ENCODE measurements at regions not wholly inside any gene's neighbourhood (a gene's known extent, or its start where the extent isn't known, plus 50 kb on each side); places are given as distances from the start of the nearest gene placed in this dataset.

DNA sequence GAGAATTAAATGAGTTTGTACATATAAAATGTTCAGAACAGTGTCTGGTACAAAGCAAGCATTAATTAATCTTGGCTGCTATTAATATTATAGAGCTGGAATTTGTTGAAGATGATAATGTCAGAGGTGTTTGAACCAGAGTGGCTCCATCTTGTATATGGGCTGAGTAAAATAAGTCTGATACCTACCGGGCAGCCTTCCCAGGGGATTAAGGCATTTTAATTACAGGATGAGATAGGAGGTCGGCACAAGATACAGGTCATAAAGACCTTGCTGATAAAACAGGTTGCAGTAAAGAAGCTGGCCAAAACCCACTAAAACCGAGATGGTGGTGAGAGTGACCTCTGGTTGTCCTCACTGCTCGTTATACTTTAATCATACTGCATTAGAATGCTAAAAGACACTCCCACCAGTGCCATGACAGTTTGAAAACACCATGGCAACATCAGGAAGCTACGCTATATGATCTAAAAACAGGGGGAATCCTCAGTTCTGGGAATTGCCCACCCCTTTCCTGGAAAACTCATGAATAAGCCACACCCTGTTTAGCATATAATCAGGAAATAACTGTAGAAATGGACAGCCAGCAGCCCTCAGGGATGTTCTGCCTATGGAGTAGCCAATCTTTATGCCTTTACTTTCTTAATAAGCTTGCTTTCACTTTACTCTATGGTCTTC, 90.2 kb downstream of the PLK2 start:
- no peak overlapping the region for H3K27ac Mint-ChIP-seq
- no peaks in the 10 kb centered on the region for H3K4me1 Mint-ChIP-seq
- Histone ChIP-seq H3K4me1 (ENCODE audit: control insufficient read depth in 2 of 2, insufficient read depth in 2 of 2, low read length in 2 of 2) (no peaks in the 10 kb centered on the region), H3K27me3 (ENCODE audit: control insufficient read depth in 2 of 2, insufficient read depth in 2 of 2, low read length in 2 of 2) (no peaks in the 10 kb centered on the region), H3K4me3 (ENCODE audit: low read length) (no peak overlapping the region), H3K9me3 (ENCODE audit: control insufficient read depth in 2 of 3, low read length in 3 of 3) (no peaks in the 10 kb centered on the region), H3K36me3 (ENCODE audit: control insufficient read depth in 2 of 3, insufficient read depth in 3 of 3, low read length in 3 of 3) (no peaks in the 10 kb centered on the region), H3K27ac (ENCODE audit: low read depth, low read length) (no peak overlapping the region)
- H3K27me3 Mint-ChIP-seq: peaks cover 0 to 17% (median 0%) of the 10 kb centered on the region in 5 donors
- no peak overlapping the region for H3K4me3 Mint-ChIP-seq
- intact Hi-C loops (cut with micrococcal nuclease): no loop called here
- DNase-seq: no peak
- ChIA-PET POLR2A (no interaction called here), CTCF (no interaction called here)
- H3K9me3 Mint-ChIP-seq: peaks cover 0 to 16% (median 0%) of the 10 kb centered on the region in 11 donors
- no peak for ATAC-seq
- H3K36me3 Mint-ChIP-seq: no peaks in the 10 kb centered on the region

DNA sequence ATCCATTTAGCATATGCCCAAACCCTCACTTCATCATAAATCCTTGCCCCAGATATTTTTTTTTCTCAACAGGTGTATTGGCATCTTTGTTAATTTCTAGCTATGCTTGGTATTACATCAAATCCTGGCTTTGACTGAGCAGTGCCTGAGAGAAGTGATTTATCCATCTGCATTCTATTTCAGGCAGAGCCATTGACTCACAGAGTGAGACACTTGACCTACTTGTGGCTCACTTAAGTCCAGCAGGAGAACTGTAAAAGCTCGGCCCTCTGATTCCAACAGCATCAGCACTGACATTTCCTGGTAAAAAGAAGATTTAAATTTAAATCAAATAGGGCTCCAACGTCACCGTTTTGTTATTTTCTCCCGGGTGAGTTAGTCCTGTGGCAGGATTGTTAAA, 93.4 kb downstream of the PLK2 start:
- no peaks in the 10 kb centered on the region for H3K9me3 ChIP-seq (ENCODE audit: control insufficient read depth in 2 of 3, low read length in 3 of 3)
- H3K36me3 ChIP-seq (ENCODE audit: control insufficient read depth in 2 of 3, insufficient read depth in 3 of 3, low read length in 3 of 3): no peaks in the 10 kb centered on the region
- no peak overlapping the region for H3K27ac Mint-ChIP-seq
- no peak for DNase-seq
- no peaks in the 10 kb centered on the region for H3K27me3 ChIP-seq (ENCODE audit: control insufficient read depth in 2 of 2, insufficient read depth in 2 of 2, low read length in 2 of 2)
- intact Hi-C loops (cut with micrococcal nuclease): no loop called here
- no peak overlapping the region for H3K4me3 Mint-ChIP-seq
- H3K4me1 Mint-ChIP-seq: no peaks in the 10 kb centered on the region
- no peak overlapping the region for H3K4me3 ChIP-seq (ENCODE audit: low read length)
- no peak for ATAC-seq
- peaks cover 0 to 17% (median 0%) of the 10 kb centered on the region in 5 donors for H3K27me3 Mint-ChIP-seq
- H3K4me1 ChIP-seq (ENCODE audit: control insufficient read depth in 2 of 2, insufficient read depth in 2 of 2, low read length in 2 of 2): no peaks in the 10 kb centered on the region
- no peaks in the 10 kb centered on the region for H3K36me3 Mint-ChIP-seq
- ChIA-PET POLR2A (no interaction called here), CTCF (no interaction called here)
- H3K27ac ChIP-seq (ENCODE audit: low read depth, low read length): no peak overlapping the region
- H3K9me3 Mint-ChIP-seq: peaks cover 0 to 10% (median 0%) of the 10 kb centered on the region in 11 donors

- ATAC-seq (no peak), DNase-seq (no peak)
- Mint-ChIP-seq H3K27me3 (peaks cover 0 to 17% (median 0%) of the 10 kb centered on the region in 5 donors), H3K4me1 (no peaks in the 10 kb centered on the region), H3K36me3 (no peaks in the 10 kb centered on the region), H3K9me3 (peaks cover 0 to 6% (median 0%) of the 10 kb centered on the region in 11 donors), H3K4me3 (no peak overlapping the region), H3K27ac (no peak overlapping the region)
- H3K36me3 ChIP-seq (ENCODE audit: control insufficient read depth in 2 of 3, insufficient read depth in 3 of 3, low read length in 3 of 3): no peaks in the 10 kb centered on the region
- ChIA-PET CTCF (no interaction called here), POLR2A (no interaction called here)
- H3K27me3 ChIP-seq (ENCODE audit: control insufficient read depth in 2 of 2, insufficient read depth in 2 of 2, low read length in 2 of 2): no peaks in the 10 kb centered on the region
- H3K4me3 ChIP-seq (ENCODE audit: low read length): no peak overlapping the region
- intact Hi-C loops (cut with micrococcal nuclease): no loop called here
- no peaks in the 10 kb centered on the region for H3K9me3 ChIP-seq (ENCODE audit: control insufficient read depth in 2 of 3, low read length in 3 of 3)
- H3K4me1 ChIP-seq (ENCODE audit: control insufficient read depth in 2 of 2, insufficient read depth in 2 of 2, low read length in 2 of 2): no peaks in the 10 kb centered on the region
- H3K27ac ChIP-seq (ENCODE audit: low read depth, low read length): no peak overlapping the region
Measured at GRCh38 chr5:58365791-58366190, 94.1 kb downstream of the PLK2 start.

DNA sequence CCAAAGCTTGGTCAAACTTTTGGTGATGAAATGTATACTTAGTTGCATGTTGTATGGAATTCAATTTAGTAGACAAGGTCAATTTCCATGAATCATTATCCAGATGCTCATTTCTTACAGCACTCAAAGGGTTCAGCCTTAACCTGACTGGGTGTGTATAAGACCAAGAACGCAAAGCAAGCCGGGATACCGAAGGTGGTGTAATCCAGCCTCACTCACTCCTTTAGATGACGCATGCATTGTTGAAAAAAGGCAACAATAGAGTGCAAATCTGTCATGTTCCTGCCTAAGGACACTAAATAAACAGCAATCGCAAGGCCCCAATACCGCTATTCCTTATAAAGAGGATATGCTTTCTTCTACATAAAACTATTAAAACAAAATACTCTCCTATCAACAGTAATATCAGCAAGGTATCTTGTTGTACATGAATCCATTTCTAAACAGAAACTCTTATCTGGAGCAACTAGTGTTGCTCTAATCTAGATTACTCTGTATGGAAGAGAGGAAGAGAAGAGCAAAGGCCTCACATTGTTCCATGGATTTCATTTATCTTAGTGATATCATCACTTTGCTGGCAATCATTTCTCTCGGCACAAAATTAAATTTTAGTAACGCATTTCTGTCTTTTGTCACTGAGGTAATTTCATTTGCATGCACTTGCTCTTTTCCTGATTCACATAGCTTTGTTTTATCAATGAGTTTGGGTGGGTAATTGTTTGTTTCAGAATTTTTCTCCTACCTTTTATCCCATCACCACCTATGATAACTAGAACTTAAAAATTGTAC, 96.2 kb downstream of the PLK2 start:
- peaks cover 0 to 20% (median 3%) of the 10 kb centered on the region in 5 donors for H3K27me3 Mint-ChIP-seq
- no peak overlapping the region for H3K27ac Mint-ChIP-seq
- H3K9me3 ChIP-seq (ENCODE audit: control insufficient read depth in 2 of 3, low read length in 3 of 3): no peaks in the 10 kb centered on the region
- H3K4me1 ChIP-seq (ENCODE audit: control insufficient read depth in 2 of 2, insufficient read depth in 2 of 2, low read length in 2 of 2): no peaks in the 10 kb centered on the region
- H3K36me3 Mint-ChIP-seq: no peaks in the 10 kb centered on the region
- H3K9me3 Mint-ChIP-seq: peaks cover 0 to 4% (median 0%) of the 10 kb centered on the region in 11 donors
- DNase-seq (no peak), ATAC-seq (no peak)
- ChIA-PET POLR2A (no interaction called here), CTCF (no interaction called here)
- H3K4me1 Mint-ChIP-seq: no peaks in the 10 kb centered on the region
- H3K27me3 ChIP-seq (ENCODE audit: control insufficient read depth in 2 of 2, insufficient read depth in 2 of 2, low read length in 2 of 2): no peaks in the 10 kb centered on the region
- H3K4me3 ChIP-seq (ENCODE audit: low read length): no peak overlapping the region
- H3K4me3 Mint-ChIP-seq: no peak overlapping the region
- intact Hi-C loops (cut with micrococcal nuclease): no loop called here
- H3K27ac ChIP-seq (ENCODE audit: low read depth, low read length): no peak overlapping the region
- H3K36me3 ChIP-seq (ENCODE audit: control insufficient read depth in 2 of 3, insufficient read depth in 3 of 3, low read length in 3 of 3): no peaks in the 10 kb centered on the region

DNA sequence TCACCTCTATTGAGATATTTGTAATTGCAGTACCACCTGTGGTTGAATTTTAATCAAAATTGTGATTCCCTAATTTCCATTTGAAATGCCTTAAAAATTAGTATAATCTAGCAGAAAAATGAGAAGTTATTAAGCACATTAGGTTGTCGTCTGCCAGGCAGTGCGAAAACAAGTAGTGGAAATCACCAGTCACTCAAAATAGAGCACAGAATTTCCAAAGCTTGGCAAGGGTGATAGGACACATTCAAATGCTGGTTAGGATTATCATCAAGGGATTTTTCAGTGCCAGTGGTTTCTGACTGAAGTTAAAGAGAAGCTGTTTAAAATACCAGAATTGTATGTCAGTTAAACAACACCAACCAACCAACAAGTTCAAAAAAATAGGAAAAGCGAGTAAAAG, 97.8 kb downstream of the PLK2 start:
- no peak for DNase-seq
- no peaks in the 10 kb centered on the region for H3K4me1 ChIP-seq (ENCODE audit: control insufficient read depth in 2 of 2, insufficient read depth in 2 of 2, low read length in 2 of 2)
- no peaks in the 10 kb centered on the region for H3K36me3 Mint-ChIP-seq
- H3K27me3 Mint-ChIP-seq: peaks cover 0 to 24% (median 3%) of the 10 kb centered on the region in 5 donors
- H3K27ac Mint-ChIP-seq: no peak overlapping the region
- no peaks in the 10 kb centered on the region for H3K4me1 Mint-ChIP-seq
- CTCF ChIA-PET: no interaction called here
- no peak overlapping the region for H3K4me3 Mint-ChIP-seq
- H3K9me3 ChIP-seq (ENCODE audit: control insufficient read depth in 2 of 3, low read length in 3 of 3): no peaks in the 10 kb centered on the region
- H3K4me3 ChIP-seq (ENCODE audit: low read length): no peak overlapping the region
- no peaks in the 10 kb centered on the region for H3K36me3 ChIP-seq (ENCODE audit: control insufficient read depth in 2 of 3, insufficient read depth in 3 of 3, low read length in 3 of 3)
- H3K27ac ChIP-seq (ENCODE audit: low read depth, low read length): no peak overlapping the region
- H3K9me3 Mint-ChIP-seq: peaks cover 0 to 4% (median 0%) of the 10 kb centered on the region in 11 donors
- H3K27me3 ChIP-seq (ENCODE audit: control insufficient read depth in 2 of 2, insufficient read depth in 2 of 2, low read length in 2 of 2): no peaks in the 10 kb centered on the region
- intact Hi-C loops (cut with micrococcal nuclease): no loop called here
- ATAC-seq: no peak
- POLR2A ChIA-PET: no interaction called here

DNA sequence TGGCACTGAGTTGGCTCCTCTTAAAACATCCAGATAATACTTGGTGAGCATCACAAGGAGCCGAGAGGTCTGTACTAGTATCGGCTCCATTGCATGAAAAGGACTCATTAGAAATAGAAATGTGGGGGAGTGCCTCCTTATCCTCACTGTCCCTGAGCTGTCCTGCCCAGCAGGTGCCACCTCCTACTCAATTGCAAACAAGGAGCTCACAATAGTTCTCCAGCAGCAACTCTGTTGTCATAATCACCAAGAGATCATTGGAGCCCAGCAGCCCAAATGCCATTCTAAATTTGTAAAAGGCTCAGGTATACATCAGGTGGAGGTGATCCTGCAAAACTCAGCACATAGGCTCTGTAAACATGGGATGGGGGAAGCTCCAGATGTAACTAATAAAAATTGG, 99.1 kb downstream of the PLK2 start:
- no peaks in the 10 kb centered on the region for H3K9me3 Mint-ChIP-seq
- intact Hi-C loops (cut with micrococcal nuclease): no loop called here
- ATAC-seq (no peak), DNase-seq (no peak)
- H3K36me3 Mint-ChIP-seq: no peaks in the 10 kb centered on the region
- H3K4me3 Mint-ChIP-seq: no peak overlapping the region
- peaks cover 0 to 15% (median 3%) of the 10 kb centered on the region in 5 donors for H3K27me3 Mint-ChIP-seq
- H3K4me3 ChIP-seq (ENCODE audit: low read length): no peak overlapping the region
- H3K27ac Mint-ChIP-seq: no peak overlapping the region
- no peaks in the 10 kb centered on the region for H3K4me1 Mint-ChIP-seq
- ChIA-PET CTCF (no interaction called here), POLR2A (no interaction called here)
- no peaks in the 10 kb centered on the region for H3K27me3 ChIP-seq (ENCODE audit: control insufficient read depth in 2 of 2, insufficient read depth in 2 of 2, low read length in 2 of 2)
- no peak overlapping the region for H3K27ac ChIP-seq (ENCODE audit: low read depth, low read length)
- H3K36me3 ChIP-seq (ENCODE audit: control insufficient read depth in 2 of 3, insufficient read depth in 3 of 3, low read length in 3 of 3): no peaks in the 10 kb centered on the region
- no peaks in the 10 kb centered on the region for H3K4me1 ChIP-seq (ENCODE audit: control insufficient read depth in 2 of 2, insufficient read depth in 2 of 2, low read length in 2 of 2)
- H3K9me3 ChIP-seq (ENCODE audit: control insufficient read depth in 2 of 3, low read length in 3 of 3): no peaks in the 10 kb centered on the region

- POLR2A ChIA-PET: no interaction called here
- no peak for DNase-seq
- Mint-ChIP-seq H3K9me3 (no peaks in the 10 kb centered on the region), H3K27ac (no peak overlapping the region), H3K4me3 (no peak overlapping the region), H3K36me3 (no peaks in the 10 kb centered on the region), H3K27me3 (peaks cover 0 to 15% (median 3%) of the 10 kb centered on the region in 5 donors), H3K4me1 (peaks cover 0 to 3% (median 0%) of the 10 kb centered on the region in 7 donors)
- H3K27ac ChIP-seq (ENCODE audit: low read depth, low read length): no peak overlapping the region
- no peaks in the 10 kb centered on the region for H3K9me3 ChIP-seq (ENCODE audit: control insufficient read depth in 2 of 3, low read length in 3 of 3)
- intact Hi-C loops (cut with micrococcal nuclease): no loop called here
- no peak overlapping the region for H3K4me3 ChIP-seq (ENCODE audit: low read length)
- no peaks in the 10 kb centered on the region for H3K27me3 ChIP-seq (ENCODE audit: control insufficient read depth in 2 of 2, insufficient read depth in 2 of 2, low read length in 2 of 2)
- no peaks in the 10 kb centered on the region for H3K36me3 ChIP-seq (ENCODE audit: control insufficient read depth in 2 of 3, insufficient read depth in 3 of 3, low read length in 3 of 3)
- CTCF ChIA-PET: no interaction called here
- ATAC-seq: no peak
- no peaks in the 10 kb centered on the region for H3K4me1 ChIP-seq (ENCODE audit: control insufficient read depth in 2 of 2, insufficient read depth in 2 of 2, low read length in 2 of 2)
Measured at GRCh38 chr5:58359981-58360380, 99.9 kb downstream of the PLK2 start.

All from naive thymus-derived CD4-positive, alpha-beta T cell (primary cell).